GM12878 (cell line): ENCODE measurements at regions not wholly inside any gene's neighbourhood (a gene's known extent, or its start where the extent isn't known, plus 50 kb on each side); places are given as distances from the start of the nearest gene placed in this dataset.

Source experiments
- ATAC-seq: fragments of 200-7000 bp; cut with Tn5 transposase; 3 replicates; pipeline ENCODE4 v1.9.1; 2020; ENCODE audit warnings: mild to moderate bottlenecking, moderate library complexity
- BruUV-seq: library from RNA; stranded (reverse); fragments of 400-500 nt; replicated peaks from 2 replicates; lab custom pipeline; 2021; lab: Mats Ljungman, UMichigan
- CTCF ChIA-PET: fragments of 300-600 bp; sonication (Branson Sonifier 250); formaldehyde crosslinking; extraction: SDS; loops from one replicate; lab custom pipeline; 2021; ENCODE audit warnings: inconsistent platforms; lab: Yijun Ruan, JAX
- POLR2A ChIA-PET: fragments of 350-600 bp; formaldehyde crosslinking; extraction: SDS; loops from one replicate; lab custom pipeline; 2021; ENCODE audit warnings: inconsistent platforms; lab: Charles Lee
- RAD21 ChIA-PET: fragments of 300-600 bp; sonication (Branson Sonifier 250); formaldehyde crosslinking; loops from one replicate; lab custom pipeline; 2023; ENCODE audit warnings: antibody characterized with exemption; ENCODE audit not compliant: unreplicated experiment; lab: Charles Lee
- SMC1A ChIA-PET: fragments of 300-600 bp; sonication (Branson Sonifier 250); formaldehyde crosslinking; loops from one replicate; lab custom pipeline; 2023; ENCODE audit not compliant: unreplicated experiment, uncharacterized antibody; lab: Charles Lee
- DNase-seq: peaks from one replicate; pipeline ENCODE4 v3.0.0-alpha.2; 2011; ENCODE audit warnings: low read depth, low spot score
- FAIRE-seq: peaks from 3 replicates; lab custom pipeline; 2011; peaks lifted over from hg19 to GRCh38; lab: Jason Lieb, UNC
- H2AFZ ChIP-seq: 2 replicates; pipeline ENCODE4 v1.6.0; 2011; ENCODE audit warnings: low read depth, low read length, control low read depth; ENCODE audit not compliant: control insufficient read depth
- H3K27ac ChIP-seq: 2 replicates; pipeline ENCODE4 v1.5.1; 2011; ENCODE audit warnings: control low read depth; ENCODE audit not compliant: control insufficient read depth, insufficient read depth
- H3K27me3 ChIP-seq, 2 experiments: replicated peaks in 1 of 2; 2 replicates each; pipeline versions ENCODE4 v1.6.0 to v1.6.1; 2011; ENCODE audit warnings: low read length in 1 of 2; ENCODE audit not compliant: control insufficient read depth in 2 of 2, insufficient read depth in 2 of 2
- H3K36me3 ChIP-seq, 2 experiments: 2 replicates each; pipeline ENCODE4 v1.5.1; 2011; ENCODE audit warnings: low read length in 1 of 2; ENCODE audit not compliant: control insufficient read depth in 2 of 2, insufficient read depth in 2 of 2
- H3K4me1 ChIP-seq: 2 replicates; pipeline ENCODE4 v1.6.1; 2011; ENCODE audit warnings: mild to moderate bottlenecking, low read length, moderate library complexity, mixed read lengths; ENCODE audit not compliant: control insufficient read depth, insufficient read depth
- H3K4me2 ChIP-seq: 2 replicates; pipeline ENCODE4 v1.6.0; 2011; ENCODE audit warnings: control low read depth; ENCODE audit not compliant: control insufficient read depth, insufficient read depth
- H3K4me3 ChIP-seq: fragments of 200-600 bp; sonication (generic); 2 replicates; pipeline ENCODE4 v1.5.1; 2016
- H3K79me2 ChIP-seq: 2 replicates; pipeline ENCODE4 v1.6.0; 2011; ENCODE audit warnings: low read length; ENCODE audit not compliant: control insufficient read depth, insufficient read depth
- H3K9ac ChIP-seq: 2 replicates; pipeline ENCODE4 v1.8.0; 2011; ENCODE audit warnings: low read length, control low read depth, mixed read lengths; ENCODE audit not compliant: control insufficient read depth, insufficient read depth
- H3K9me3 ChIP-seq: replicated peaks from 3 replicates; pipeline ENCODE4 v1.5.1; 2011; ENCODE audit warnings: mild to moderate bottlenecking, low read length; ENCODE audit not compliant: control insufficient read depth, insufficient read depth
- H4K20me1 ChIP-seq: 2 replicates; pipeline ENCODE4 v1.6.0; 2011; ENCODE audit not compliant: control insufficient read depth, insufficient read depth
- CBX3 ChIP-seq: fragments of 200-600 bp; sonication (generic); IDR thresholded peaks from 2 replicates; pipeline ENCODE4 v1.6.1; 2016; ENCODE audit warnings: low read depth, borderline replicate concordance
- EP300 ChIP-seq, 2 experiments: fragments of 150-350 bp in 1 of 2; IDR thresholded peaks; 2 replicates each; pipeline ENCODE4 v1.6.1; 2011 to 2012; ENCODE audit warnings: low read depth in 2 of 2, low read length in 2 of 2, borderline replicate concordance in 1 of 2, improper control_type of control experiment in 1 of 2, inconsistent platforms in 1 of 2; ENCODE audit not compliant: control insufficient read depth in 1 of 2
- FOXK2 ChIP-seq: fragments of 450-650 bp; IDR thresholded peaks from 2 replicates; pipeline ENCODE4 v1.6.1; 2017; ENCODE audit warnings: mild to moderate bottlenecking, moderate library complexity
- PAX8 ChIP-seq: fragments of 450-650 bp; IDR thresholded peaks from 2 replicates; pipeline ENCODE4 v1.6.1; 2017; ENCODE audit warnings: mild to moderate bottlenecking, moderate library complexity
- SMARCA5 ChIP-seq: fragments of 450-650 bp; IDR thresholded peaks from 2 replicates; pipeline ENCODE4 v1.6.1; 2017; ENCODE audit warnings: mild to moderate bottlenecking
- ZZZ3 ChIP-seq: IDR thresholded peaks from 2 replicates; pipeline ENCODE4 v1.6.1; 2011; ENCODE audit warnings: low read depth; ENCODE audit not compliant: control insufficient read depth, insufficient read length
- WGBS: methylation state at CpG from one replicate; pipeline ENCODE4 v1.1.6; 2016; ENCODE audit warnings: low lambda C conversion rate; ENCODE audit not compliant: insufficient replicate concordance, insufficient coverage; ENCODE audit errors: missing lambda C conversion rate; 5-methylcytosine and 5-hydroxymethylcytosine counted together
- in situ Hi-C: fragments of 300-500 bp; cut with MboI; formaldehyde crosslinking; loops from 9 replicates; pipeline ENCODE4 v1.14.3; 2018; ENCODE audit warnings: mixed read lengths
- intact Hi-C: fragments of 100-400 bp; cut with micrococcal nuclease; formaldehyde crosslinking; loops from one replicate; pipeline ENCODE4 v1.14.2; 2022; ENCODE audit not compliant: unreplicated experiment
- TF ChIP-seq, protein P1 (sequence below): fragments of 450-650 bp; conservative IDR thresholded peaks from 2 replicates; pipeline ENCODE4 v1.6.1; 2017; ENCODE audit warnings: mild to moderate bottlenecking, moderate library complexity

DNA sequence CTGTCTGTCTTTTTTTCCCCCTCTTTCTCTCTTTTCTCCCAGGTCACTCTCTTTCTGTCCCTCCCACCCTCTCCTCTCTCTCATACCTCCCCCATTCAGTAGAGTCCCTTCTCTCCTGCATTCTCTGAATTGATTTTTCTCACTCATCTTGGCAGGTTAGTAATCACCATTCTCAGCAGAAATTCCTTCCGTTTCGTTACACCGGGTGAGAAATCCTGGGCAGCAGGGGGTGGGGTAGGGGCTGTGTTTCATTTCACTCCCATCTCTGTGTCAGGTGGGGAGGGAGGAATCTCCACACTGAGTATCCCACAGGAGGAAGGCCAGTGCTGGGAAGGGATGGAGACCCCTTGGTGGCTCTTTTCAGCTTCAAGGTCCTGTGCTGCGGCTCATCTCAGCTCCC is 253.5 kb downstream of the MIAT start (continued):
- no peak for TF ChIP-seq EP300 (IDR thresholded peaks at IDR 0.05; ENCODE audit: borderline replicate concordance in 1 of 2, control insufficient read depth in 1 of 2, low read depth in 2 of 2, low read length in 2 of 2)
- no peak for TF ChIP-seq ZZZ3
- no peak for TF ChIP-seq CBX3
- no peak for TF ChIP-seq FOXK2
- TF ChIP-seq SMARCA5 = no peak

DNA sequence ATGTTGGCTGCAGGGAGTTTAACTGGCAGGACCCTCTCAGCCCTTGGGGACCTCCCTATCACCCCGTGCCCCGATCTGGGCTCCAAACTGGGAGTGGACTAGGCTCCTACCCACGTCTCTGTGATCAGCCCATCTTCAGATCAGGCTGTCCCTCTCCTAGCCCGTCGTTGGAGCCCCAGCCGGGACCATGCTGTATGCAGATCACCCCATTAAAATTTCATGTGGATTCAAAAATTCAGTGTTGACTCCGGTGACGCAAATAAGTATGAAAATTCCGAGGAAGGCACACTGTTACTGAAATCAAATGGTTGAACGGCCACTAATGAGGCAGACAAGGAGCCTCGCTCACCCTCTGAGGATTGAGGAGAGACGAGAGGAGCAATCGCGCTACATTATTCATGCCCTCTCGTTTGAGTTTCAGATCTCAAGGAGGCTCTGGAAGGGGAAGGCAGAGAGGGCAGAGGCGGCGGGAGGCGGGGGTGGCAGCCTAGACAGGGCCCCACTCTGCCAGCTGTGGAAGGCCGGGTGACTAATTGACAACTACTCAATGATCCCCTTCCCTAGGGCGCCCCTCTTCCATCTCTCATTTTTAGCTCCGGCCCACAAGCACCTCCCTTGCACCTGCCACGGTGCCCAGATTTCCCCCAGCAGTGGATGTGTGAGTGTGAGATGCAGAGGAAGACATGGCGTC is 255.4 kb downstream of the MIAT start:
- TF ChIP-seq, protein P1, sequence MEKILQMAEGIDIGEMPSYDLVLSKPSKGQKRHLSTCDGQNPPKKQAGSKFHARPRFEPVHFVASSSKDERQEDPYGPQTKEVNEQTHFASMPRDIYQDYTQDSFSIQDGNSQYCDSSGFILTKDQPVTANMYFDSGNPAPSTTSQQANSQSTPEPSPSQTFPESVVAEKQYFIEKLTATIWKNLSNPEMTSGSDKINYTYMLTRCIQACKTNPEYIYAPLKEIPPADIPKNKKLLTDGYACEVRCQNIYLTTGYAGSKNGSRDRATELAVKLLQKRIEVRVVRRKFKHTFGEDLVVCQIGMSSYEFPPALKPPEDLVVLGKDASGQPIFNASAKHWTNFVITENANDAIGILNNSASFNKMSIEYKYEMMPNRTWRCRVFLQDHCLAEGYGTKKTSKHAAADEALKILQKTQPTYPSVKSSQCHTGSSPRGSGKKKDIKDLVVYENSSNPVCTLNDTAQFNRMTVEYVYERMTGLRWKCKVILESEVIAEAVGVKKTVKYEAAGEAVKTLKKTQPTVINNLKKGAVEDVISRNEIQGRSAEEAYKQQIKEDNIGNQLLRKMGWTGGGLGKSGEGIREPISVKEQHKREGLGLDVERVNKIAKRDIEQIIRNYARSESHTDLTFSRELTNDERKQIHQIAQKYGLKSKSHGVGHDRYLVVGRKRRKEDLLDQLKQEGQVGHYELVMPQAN = no peak
- no peak for TF ChIP-seq PAX8
- FAIRE-seq = no peak
- intact Hi-C loops = no loop called here

More for the DNA sequence above, 255.4 kb downstream of the MIAT start:
- POLR2A ChIA-PET = no interaction called here
- Histone ChIP-seq H3K4me3 (no peak overlapping the region), H3K27me3 (peaks cover 0 to 7% of the 10 kb centered on the region in 2 experiments; a peak in 2 of 4 replicates), H3K9me3 (no peaks in the 10 kb centered on the region; the same call in 2 of the 3 replicates), H3K79me2 (no peaks in the 10 kb centered on the region), H3K4me2 (no peak overlapping the region), H3K4me1 (no peaks in the 10 kb centered on the region), H3K36me3 (no peaks in the 10 kb centered on the region), H4K20me1 (no peaks in the 10 kb centered on the region), H3K27ac (no peak overlapping the region), H2AFZ (no peak overlapping the region), H3K9ac (no peak overlapping the region)
- CTCF ChIA-PET = no interaction called here
- SMC1A ChIA-PET = no interaction called here
- ATAC-seq (no peak), DNase-seq (no peak)
- BruUV-seq = no TSS peak
- in situ Hi-C loops = no loop called here
- RAD21 ChIA-PET = no interaction called here
- WGBS = 25% methylated on average over 23 of the region's 23 CpGs
